HEK293 (cell line): ENCODE measurements at regions not wholly inside any gene's neighbourhood (a gene's known extent, or its start where the extent isn't known, plus 50 kb on each side); places are given as distances from the start of the nearest gene placed in this dataset.

Experiments used
- KLF1 ChIP-seq: fragments of 450-650 bp; formaldehyde crosslinking; IDR thresholded peaks from 2 replicates; pipeline ENCODE4 v1.5.1; 2016; ENCODE audit warnings: missing biosample characterization, missing genetic modification characterization
- PRDM2 ChIP-seq: fragments of 450-650 bp; formaldehyde crosslinking; IDR thresholded peaks from 2 replicates; pipeline ENCODE4 v1.5.1; 2016; ENCODE audit warnings: missing biosample characterization, missing genetic modification characterization, borderline replicate concordance
- ZBTB26 ChIP-seq: fragments of 450-650 bp; formaldehyde crosslinking; optimal IDR thresholded peaks from 2 replicates; pipeline ENCODE3; 2016; ENCODE audit warnings: missing biosample characterization, mild to moderate bottlenecking, missing genetic modification characterization
- ZBTB48 ChIP-seq: fragments of 450-650 bp; formaldehyde crosslinking; IDR thresholded peaks from 2 replicates; pipeline ENCODE4 v1.5.1; 2016; ENCODE audit warnings: missing biosample characterization, missing genetic modification characterization
- ZNF24 ChIP-seq: fragments of 450-650 bp; formaldehyde crosslinking; IDR thresholded peaks from 2 replicates; pipeline ENCODE4 v1.5.1; 2016; ENCODE audit warnings: missing biosample characterization, missing genetic modification characterization
- ZNF501 ChIP-seq: fragments of 450-650 bp; formaldehyde crosslinking; IDR thresholded peaks from 2 replicates; pipeline ENCODE4 v1.5.1; 2016; ENCODE audit warnings: missing biosample characterization, missing genetic modification characterization
- ZNF621 ChIP-seq: fragments of 450-650 bp; formaldehyde crosslinking; IDR thresholded peaks from 2 replicates; pipeline ENCODE4 v1.5.1; 2017; ENCODE audit warnings: missing biosample characterization, missing genetic modification characterization
- ZNF76 ChIP-seq: fragments of 450-650 bp; formaldehyde crosslinking; IDR thresholded peaks from 2 replicates; pipeline ENCODE4; 2016; ENCODE audit warnings: low read depth, missing biosample characterization, missing genetic modification characterization, borderline replicate concordance
- TF ChIP-seq, protein P1 (sequence below): fragments of 450-650 bp; formaldehyde crosslinking; IDR thresholded peaks from 2 replicates; pipeline ENCODE4 v1.5.1; 2016; ENCODE audit warnings: missing biosample characterization, missing genetic modification characterization
- TF ChIP-seq, protein P2 (sequence below): fragments of 450-650 bp; formaldehyde crosslinking; IDR thresholded peaks from 2 replicates; pipeline ENCODE4 v1.5.1; 2016; ENCODE audit warnings: missing biosample characterization, missing genetic modification characterization

DNA sequence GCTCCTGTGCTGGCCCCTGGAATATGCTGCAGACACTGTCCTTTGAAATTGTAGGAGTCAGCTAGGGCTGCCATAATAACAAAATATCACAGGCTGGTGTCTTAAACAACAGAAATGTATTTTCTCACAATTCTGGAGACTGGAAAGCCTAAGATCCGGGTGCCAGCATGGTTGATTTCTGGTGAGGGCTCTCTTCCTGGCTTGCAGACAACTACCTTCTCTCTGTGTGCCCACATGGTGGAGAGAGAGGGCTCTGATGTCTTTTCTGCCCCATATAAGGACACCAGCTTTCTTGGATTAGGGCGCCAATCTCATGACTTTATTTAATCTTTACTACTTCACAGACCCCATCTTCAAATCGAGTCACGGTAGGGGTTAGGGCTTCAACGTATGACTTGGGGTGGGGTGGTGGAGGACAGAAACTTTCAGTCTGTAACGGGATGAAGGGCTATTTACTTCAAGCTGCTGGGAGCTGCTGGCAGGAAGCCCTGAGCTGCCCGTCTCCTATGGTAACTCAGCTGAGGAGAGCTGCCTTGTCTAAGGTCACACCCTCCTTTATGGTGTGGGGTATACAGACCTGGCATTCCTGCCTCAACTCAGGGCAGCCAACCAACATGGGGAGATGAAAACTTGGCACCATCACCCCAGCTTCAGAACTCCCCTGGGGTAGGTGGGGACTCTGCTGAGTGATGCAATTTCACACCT, 142.9 kb upstream of the ZBED5 start:
- no peak for TF ChIP-seq KLF1 (tag by site-specific recombination)
- TF ChIP-seq, protein P1, sequence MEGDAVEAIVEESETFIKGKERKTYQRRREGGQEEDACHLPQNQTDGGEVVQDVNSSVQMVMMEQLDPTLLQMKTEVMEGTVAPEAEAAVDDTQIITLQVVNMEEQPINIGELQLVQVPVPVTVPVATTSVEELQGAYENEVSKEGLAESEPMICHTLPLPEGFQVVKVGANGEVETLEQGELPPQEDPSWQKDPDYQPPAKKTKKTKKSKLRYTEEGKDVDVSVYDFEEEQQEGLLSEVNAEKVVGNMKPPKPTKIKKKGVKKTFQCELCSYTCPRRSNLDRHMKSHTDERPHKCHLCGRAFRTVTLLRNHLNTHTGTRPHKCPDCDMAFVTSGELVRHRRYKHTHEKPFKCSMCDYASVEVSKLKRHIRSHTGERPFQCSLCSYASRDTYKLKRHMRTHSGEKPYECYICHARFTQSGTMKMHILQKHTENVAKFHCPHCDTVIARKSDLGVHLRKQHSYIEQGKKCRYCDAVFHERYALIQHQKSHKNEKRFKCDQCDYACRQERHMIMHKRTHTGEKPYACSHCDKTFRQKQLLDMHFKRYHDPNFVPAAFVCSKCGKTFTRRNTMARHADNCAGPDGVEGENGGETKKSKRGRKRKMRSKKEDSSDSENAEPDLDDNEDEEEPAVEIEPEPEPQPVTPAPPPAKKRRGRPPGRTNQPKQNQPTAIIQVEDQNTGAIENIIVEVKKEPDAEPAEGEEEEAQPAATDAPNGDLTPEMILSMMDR = no peak
- TF ChIP-seq ZNF501 (tag by site-specific recombination) = no peak
- TF ChIP-seq ZNF76 = no peak
- TF ChIP-seq ZBTB26 (tag by site-specific recombination) = no peak
- TF ChIP-seq, protein P2, sequence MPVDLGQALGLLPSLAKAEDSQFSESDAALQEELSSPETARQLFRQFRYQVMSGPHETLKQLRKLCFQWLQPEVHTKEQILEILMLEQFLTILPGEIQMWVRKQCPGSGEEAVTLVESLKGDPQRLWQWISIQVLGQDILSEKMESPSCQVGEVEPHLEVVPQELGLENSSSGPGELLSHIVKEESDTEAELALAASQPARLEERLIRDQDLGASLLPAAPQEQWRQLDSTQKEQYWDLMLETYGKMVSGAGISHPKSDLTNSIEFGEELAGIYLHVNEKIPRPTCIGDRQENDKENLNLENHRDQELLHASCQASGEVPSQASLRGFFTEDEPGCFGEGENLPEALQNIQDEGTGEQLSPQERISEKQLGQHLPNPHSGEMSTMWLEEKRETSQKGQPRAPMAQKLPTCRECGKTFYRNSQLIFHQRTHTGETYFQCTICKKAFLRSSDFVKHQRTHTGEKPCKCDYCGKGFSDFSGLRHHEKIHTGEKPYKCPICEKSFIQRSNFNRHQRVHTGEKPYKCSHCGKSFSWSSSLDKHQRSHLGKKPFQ (tag by site-specific recombination) = no peak
- TF ChIP-seq PRDM2 (tag by site-specific recombination) = no peak
- no peak for TF ChIP-seq ZBTB48 (tag by site-specific recombination)
- TF ChIP-seq ZNF621 (tag by site-specific recombination) = no peak
- no peak for TF ChIP-seq ZNF24
